ENCODE measurements at regions not wholly inside any gene's neighbourhood (a gene's known extent, or its start where the extent isn't known, plus 50 kb on each side); places are given as distances from the start of the nearest gene placed in this dataset.
"Not testable (repeated sequence)": the region's sequence is repeated elsewhere in the genome, so short reads cannot be mapped to it uniquely, and the experiment has no call there.

GRCh38 chr9:26667882-26668281 is 224.7 kb downstream of the CAAP1 start:
- FAIRE-seq, result no peak
- TF ChIP-seq POLR2A (IDR thresholded peaks at IDR 0.05; ENCODE audit: low read depth, low read length), result no peak
- DNase-seq (ENCODE audit: insufficient read length, low spot score), result no peak

GRCh38 chr9:26665666-26666065 is 226.9 kb downstream of the CAAP1 start:
- DNase-seq (ENCODE audit: insufficient read length, low spot score) (no peak), FAIRE-seq (no peak)
- no peak for TF ChIP-seq POLR2A (IDR thresholded peaks at IDR 0.05; ENCODE audit: low read depth, low read length)

- not testable (repeated sequence) for FAIRE-seq
Observed at GRCh38 chr9:26664087-26664773, 228.4 kb downstream of the CAAP1 start.

GRCh38 chr9:26662476-26662875 is 230.1 kb downstream of the CAAP1 start:
- no peak for TF ChIP-seq POLR2A (IDR thresholded peaks at IDR 0.05; ENCODE audit: low read depth, low read length)
- FAIRE-seq (no peak), DNase-seq (ENCODE audit: insufficient read length, low spot score) (no peak)

More at GRCh38 chr9:26664087-26664773, 228.4 kb downstream of the CAAP1 start:
- not testable (repeated sequence) for DNase-seq (ENCODE audit: insufficient read length, low spot score)

DNA sequence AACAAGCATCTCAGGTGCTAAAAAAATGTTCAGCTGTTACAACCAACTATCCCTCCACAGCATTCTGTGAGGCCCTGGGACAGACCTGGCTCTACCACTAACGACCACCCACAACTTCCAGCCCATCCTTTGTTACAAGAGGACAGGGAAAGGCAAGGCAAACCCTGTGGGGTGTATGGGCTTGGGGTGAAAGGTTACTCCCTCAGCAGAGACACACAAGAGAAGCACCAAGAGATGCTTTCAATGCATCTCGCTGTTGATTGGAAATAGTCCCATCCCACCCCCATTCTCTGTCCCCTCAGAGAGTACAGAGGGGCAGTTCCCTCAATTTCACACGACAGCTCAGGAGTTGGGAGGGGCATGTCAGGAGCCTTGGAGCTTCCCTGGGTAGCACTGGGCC is 234.1 kb downstream of the CAAP1 start:
- DNase-seq (ENCODE audit: insufficient read length, low spot score) (no peak), FAIRE-seq (no peak)
- TF ChIP-seq POLR2A (IDR thresholded peaks at IDR 0.05; ENCODE audit: low read depth, low read length), result no peak

- no peak for TF ChIP-seq POLR2A (IDR thresholded peaks at IDR 0.05; ENCODE audit: low read depth, low read length)
- peak; percentile 86 for FAIRE-seq
Observed at GRCh38 chr9:26657958-26658357, 234.6 kb downstream of the CAAP1 start.

GRCh38 chr9:26656003-26656870 is 236.4 kb downstream of the CAAP1 start:
- no peak for TF ChIP-seq POLR2A (IDR thresholded peaks at IDR 0.05; ENCODE audit: low read depth, low read length)
- FAIRE-seq, result peak; percentile 80
- DNase-seq (ENCODE audit: insufficient read length, low spot score), result peak; percentile 27

More at GRCh38 chr9:26657958-26658357, 234.6 kb downstream of the CAAP1 start:
- no peak for DNase-seq (ENCODE audit: insufficient read length, low spot score)

GRCh38 chr9:26655166-26655565 is 237.4 kb downstream of the CAAP1 start:
- TF ChIP-seq POLR2A (IDR thresholded peaks at IDR 0.05; ENCODE audit: low read depth, low read length), result no peak
- no peak for DNase-seq (ENCODE audit: insufficient read length, low spot score)
- FAIRE-seq, result no peak

DNA sequence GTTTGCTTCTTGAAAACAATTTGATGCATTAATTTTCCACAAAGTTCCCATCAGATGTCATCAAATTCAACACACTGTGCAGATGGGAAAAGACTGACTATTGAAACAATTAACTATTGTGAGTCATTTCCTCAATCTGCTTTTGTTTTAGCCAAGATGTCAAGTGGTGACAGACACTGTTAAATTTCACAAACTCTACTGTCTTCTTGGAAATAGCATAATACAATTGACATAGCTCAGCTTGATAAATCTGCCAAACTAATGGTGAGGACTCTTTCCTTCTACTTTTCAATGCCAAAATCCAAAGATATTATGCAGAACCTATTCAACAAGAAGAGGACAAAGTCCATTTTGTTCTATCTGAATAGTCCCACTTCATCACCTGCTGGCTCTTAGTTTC is 242.3 kb downstream of the CAAP1 start:
- FAIRE-seq (peak; percentile 38), DNase-seq (ENCODE audit: insufficient read length, low spot score) (no peak)
- TF ChIP-seq POLR2A (IDR thresholded peaks at IDR 0.05; ENCODE audit: low read depth, low read length), result no peak

DNA sequence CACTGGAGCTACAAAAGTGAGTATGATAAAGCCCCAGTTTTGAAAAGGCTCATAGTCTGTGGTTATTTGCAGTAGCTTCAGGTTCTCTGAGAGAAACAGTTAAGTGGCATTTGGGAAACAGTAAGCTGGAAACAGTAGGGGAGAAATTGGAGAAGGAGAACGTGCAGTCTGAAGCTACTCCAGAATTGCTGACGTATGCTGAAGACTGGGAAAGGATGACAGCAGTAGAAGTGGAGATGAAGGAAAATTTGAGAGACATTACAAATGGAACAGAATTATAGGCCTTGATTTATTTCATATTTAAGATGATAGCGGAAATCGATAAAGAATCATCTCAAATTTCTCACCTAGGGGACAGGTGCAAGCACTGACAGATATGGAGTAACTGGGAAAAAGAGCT is 248.8 kb downstream of the CAAP1 start:
- no peak for FAIRE-seq
- DNase-seq (ENCODE audit: insufficient read length, low spot score), result no peak
- no peak for TF ChIP-seq POLR2A (IDR thresholded peaks at IDR 0.05; ENCODE audit: low read depth, low read length)

GRCh38 chr9:26639761-26640160 is 252.8 kb downstream of the CAAP1 start:
- FAIRE-seq (no peak), DNase-seq (ENCODE audit: insufficient read length, low spot score) (no peak)
- no peak for TF ChIP-seq POLR2A (IDR thresholded peaks at IDR 0.05; ENCODE audit: low read depth, low read length)

DNA sequence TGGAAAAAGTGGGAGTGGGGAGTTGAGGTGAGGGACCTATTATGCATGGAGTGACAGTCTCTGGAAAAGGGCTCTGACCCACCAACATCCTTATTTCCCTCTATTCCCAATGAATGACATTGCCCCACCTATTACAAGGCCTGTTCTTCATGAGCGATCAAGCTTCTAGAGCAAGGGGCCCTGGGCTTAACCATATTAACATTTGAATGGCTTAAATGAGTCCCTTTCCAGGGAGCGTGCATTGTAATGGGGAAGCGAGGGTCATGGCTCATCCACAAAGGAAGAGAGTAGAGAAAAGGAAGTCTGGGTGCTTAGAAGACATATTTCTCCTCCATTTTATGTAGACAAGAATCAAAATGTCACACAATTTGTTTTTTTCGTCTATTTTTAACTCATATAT is 255.5 kb downstream of the CAAP1 start:
- DNase-seq (ENCODE audit: insufficient read length, low spot score), result no peak
- no peak for TF ChIP-seq POLR2A (IDR thresholded peaks at IDR 0.05; ENCODE audit: low read depth, low read length)
- no peak for FAIRE-seq

DNA sequence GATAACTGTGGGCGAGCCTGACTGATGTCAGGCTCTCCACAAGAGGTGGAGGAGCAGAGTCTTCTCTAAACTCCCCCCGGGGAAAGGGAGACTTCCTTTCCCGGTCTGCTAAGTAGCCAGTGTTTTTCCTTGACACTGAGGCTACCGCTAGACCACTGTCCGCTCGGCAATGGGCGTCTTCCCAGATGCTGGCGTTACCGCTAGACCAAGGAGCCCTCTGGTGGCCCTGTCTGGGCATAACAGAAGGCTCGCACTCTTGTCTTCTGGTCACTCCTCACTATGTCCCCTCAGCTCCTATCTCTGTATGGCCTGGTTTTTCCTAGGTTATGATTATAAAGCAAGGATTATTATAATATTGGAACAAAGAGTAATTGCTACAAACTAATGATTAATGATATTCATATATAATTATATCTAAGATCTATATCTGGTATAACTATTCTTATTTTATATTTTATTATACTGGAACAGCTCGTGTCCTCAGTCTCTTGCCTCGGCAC is 278.7 kb downstream of the CAAP1 start:
- DNase-seq (ENCODE audit: insufficient read length, low spot score); FAIRE-seq: not testable (repeated sequence)

DNA sequence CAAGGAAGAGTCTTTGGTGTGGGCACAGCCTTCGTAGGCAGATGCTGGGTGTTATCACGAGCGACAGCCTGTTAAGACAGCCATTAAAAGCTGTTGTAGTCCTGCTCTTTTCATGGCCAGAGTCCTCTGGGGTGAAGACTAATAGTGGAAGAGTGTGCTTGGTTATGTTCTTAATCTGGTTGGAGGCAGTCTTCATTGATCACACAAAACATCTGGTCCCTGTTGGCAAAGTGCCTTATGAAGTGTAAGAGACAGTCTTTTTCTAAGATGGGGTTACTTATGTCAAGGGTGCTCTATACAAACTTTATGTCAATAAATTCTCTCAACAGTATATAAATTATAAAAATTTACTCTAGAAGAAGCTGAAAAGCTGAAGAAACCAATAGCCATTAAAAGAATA is 280.4 kb downstream of the CAAP1 start:
- TF ChIP-seq POLR2A (IDR thresholded peaks at IDR 0.05; ENCODE audit: low read depth, low read length), result no peak
- DNase-seq (ENCODE audit: insufficient read length, low spot score), result no peak
- FAIRE-seq, result no peak

DNA sequence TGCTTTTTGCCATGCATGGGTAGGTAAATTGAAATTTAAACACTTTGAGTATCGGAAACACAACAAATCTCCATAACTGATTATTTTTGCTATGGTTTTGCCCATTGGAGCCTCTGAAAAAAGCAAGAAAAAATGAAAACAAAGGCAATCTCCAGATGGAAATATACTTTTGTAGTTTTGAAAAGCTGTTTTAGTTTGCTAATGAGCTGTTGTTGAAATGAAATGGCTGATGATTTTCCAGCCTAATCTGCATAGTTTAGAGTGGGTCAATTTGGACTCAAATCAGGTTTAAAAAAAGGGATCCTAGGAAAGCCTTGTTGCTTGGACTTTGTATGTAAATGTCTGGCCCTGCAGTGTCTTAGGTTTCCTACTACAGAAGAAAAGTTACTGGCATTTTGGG is 285.8 kb downstream of the CAAP1 start:
- no peak for DNase-seq (ENCODE audit: insufficient read length, low spot score)
- no peak for TF ChIP-seq POLR2A (IDR thresholded peaks at IDR 0.05; ENCODE audit: low read depth, low read length)
- no peak for FAIRE-seq
